ENCODE measurements at regions not wholly inside any gene's neighbourhood (a gene's known extent, or its start where the extent isn't known, plus 50 kb on each side); places are given as distances from the start of the nearest gene placed in this dataset.

GRCh38 chr10:78225594-78225993 lies 191.9 kb downstream of the RPS24 start:
- TF ChIP-seq POLR2AphosphoS5 (IDR thresholded peaks at IDR 0.05) = no peak
- no peak for TF ChIP-seq POLR2A (IDR thresholded peaks at IDR 0.05)
- no peak for TF ChIP-seq CTCF (IDR thresholded peaks at IDR 0.05)
- TF ChIP-seq EP300 (IDR thresholded peaks at IDR 0.05) = no peak

Data from suprapubic skin (tissue), 4 donors.